Astrocyte (in vitro differentiated cells and primary cell): ENCODE measurements at regions not wholly inside any gene's neighbourhood (a gene's known extent, or its start where the extent isn't known, plus 50 kb on each side); places are given as distances from the start of the nearest gene placed in this dataset.

Source experiments
- DNase-seq: peaks from one replicate; pipeline ENCODE4 v3.0.0-alpha.2; 2010; ENCODE audit warnings: low read depth
- FAIRE-seq: peaks from 2 replicates; lab custom pipeline; 2011; peaks lifted over from hg19 to GRCh38; lab: Jason Lieb, UNC
- H2AFZ ChIP-seq: 2 replicates; pipeline ENCODE4 v1.6.0; 2012; ENCODE audit warnings: low read depth, low read length, inconsistent platforms
- H3K27ac ChIP-seq: 2 replicates; pipeline ENCODE4 v1.5.1; 2011; ENCODE audit warnings: low read depth, low read length, inconsistent platforms
- H3K27me3 ChIP-seq: 2 replicates; pipeline ENCODE4 v1.6.0; 2011; ENCODE audit warnings: low read length, inconsistent platforms; ENCODE audit not compliant: insufficient read depth
- H3K36me3 ChIP-seq: 2 replicates; pipeline ENCODE4 v1.5.1; 2011; ENCODE audit warnings: low read length, inconsistent platforms; ENCODE audit not compliant: insufficient read depth
- H3K4me1 ChIP-seq: 2 replicates; pipeline ENCODE4 v1.5.1; 2011; ENCODE audit warnings: low read length, inconsistent platforms; ENCODE audit not compliant: insufficient read depth
- H3K4me2 ChIP-seq: 2 replicates; pipeline ENCODE4 v1.6.0; 2012; ENCODE audit warnings: low read length, inconsistent platforms
- H3K4me3 ChIP-seq: 2 replicates; pipeline ENCODE4 v1.5.1; 2011; ENCODE audit warnings: low read depth, mild to moderate bottlenecking, low read length, inconsistent platforms; ENCODE audit not compliant: insufficient read depth
- H3K79me2 ChIP-seq: 2 replicates; pipeline ENCODE4 v1.6.0; 2012; ENCODE audit warnings: mild to moderate bottlenecking, low read length, inconsistent platforms; ENCODE audit not compliant: insufficient read depth
- H3K9ac ChIP-seq: 2 replicates; pipeline ENCODE4 v1.6.0; 2012; ENCODE audit warnings: mild to moderate bottlenecking, low read length, inconsistent platforms
- H3K9me3 ChIP-seq: 2 replicates; pipeline ENCODE4 v1.5.1; 2012; ENCODE audit warnings: low read depth, mild to moderate bottlenecking, low read length, inconsistent platforms; ENCODE audit not compliant: insufficient read depth
- H4K20me1 ChIP-seq: 2 replicates; pipeline ENCODE4 v1.6.0; 2012; ENCODE audit warnings: low read length, inconsistent platforms; ENCODE audit not compliant: insufficient read depth
- H3K27ac Mint-ChIP-seq: one replicate; pipeline ENCODE4 v1.8.0; 2021; ENCODE audit warnings: mild to moderate bottlenecking, mixed read lengths; ENCODE audit not compliant: unreplicated experiment
- H3K27me3 Mint-ChIP-seq: one replicate; pipeline ENCODE4 v1.8.0; 2021; ENCODE audit warnings: low read depth, mixed read lengths; ENCODE audit not compliant: unreplicated experiment
- H3K36me3 Mint-ChIP-seq: one replicate; pipeline ENCODE4 v1.8.0; 2021; ENCODE audit warnings: low read depth, mixed read lengths; ENCODE audit not compliant: unreplicated experiment
- H3K4me1 Mint-ChIP-seq: one replicate; pipeline ENCODE4 v1.8.0; 2021; ENCODE audit warnings: low read depth, mixed read lengths; ENCODE audit not compliant: unreplicated experiment
- H3K4me3 Mint-ChIP-seq: one replicate; pipeline ENCODE4 v1.8.0; 2021; ENCODE audit warnings: mild to moderate bottlenecking, moderate library complexity, mixed read lengths; ENCODE audit not compliant: unreplicated experiment
- H3K9me3 Mint-ChIP-seq: one replicate; pipeline ENCODE4 v1.8.0; 2021; ENCODE audit warnings: mild to moderate bottlenecking, mixed read lengths; ENCODE audit not compliant: unreplicated experiment
- CTCF ChIP-seq: IDR thresholded peaks from 2 replicates; pipeline ENCODE4 v1.5.1; 2011; ENCODE audit warnings: low read depth, mild to moderate bottlenecking, inconsistent platforms, low read length, moderate library complexity; ENCODE audit not compliant: insufficient read depth
- EZH2 ChIP-seq: IDR thresholded peaks from 2 replicates; pipeline ENCODE4 v1.6.1; 2012; ENCODE audit warnings: mild to moderate bottlenecking, low read length, inconsistent platforms; ENCODE audit not compliant: insufficient read depth

- DNase-seq (no peak), FAIRE-seq (no peak)
- Histone ChIP-seq H3K4me3 (no peak overlapping the region), H3K27ac (no peak overlapping the region), H3K9ac (no peak overlapping the region), H3K27me3 (peaks cover 2% of the 10 kb centered on the region), H3K9me3 (no peaks in the 10 kb centered on the region), H3K79me2 (no peaks in the 10 kb centered on the region), H3K4me1 (no peaks in the 10 kb centered on the region), H4K20me1 (no peaks in the 10 kb centered on the region), H3K4me2 (no peak overlapping the region), H2AFZ (no peak overlapping the region), H3K36me3 (no peaks in the 10 kb centered on the region)
- TF ChIP-seq CTCF (no peak), EZH2 (no peak)
- Mint-ChIP-seq H3K27me3 (no peaks in the 10 kb centered on the region), H3K9me3 (no peaks in the 10 kb centered on the region), H3K4me3 (no peak overlapping the region), H3K27ac (no peak overlapping the region), H3K4me1 (peaks cover 21% of the 10 kb centered on the region), H3K36me3 (no peaks in the 10 kb centered on the region)
These were observed 191.9 kb downstream of the URB2 start for GRCh38 chr1:229817936-229818335.

GRCh38 chr1:229819091-229819490 lies 193.0 kb downstream of the URB2 start:
- no peak for FAIRE-seq
- no peak overlapping the region for H3K4me3 ChIP-seq
- peaks cover 21% of the 10 kb centered on the region for H3K4me1 Mint-ChIP-seq

More at GRCh38 chr1:229819091-229819490, 193.0 kb downstream of the URB2 start:
- H3K27me3 ChIP-seq, result peaks cover 2% of the 10 kb centered on the region
- no peak overlapping the region for H3K27ac ChIP-seq
- no peak overlapping the region for H2AFZ ChIP-seq
- H3K36me3 ChIP-seq, result no peaks in the 10 kb centered on the region
- TF ChIP-seq CTCF, result no peak
- no peak for TF ChIP-seq EZH2
- no peak overlapping the region for H3K4me2 ChIP-seq
- no peaks in the 10 kb centered on the region for H3K4me1 ChIP-seq
- no peaks in the 10 kb centered on the region for H4K20me1 ChIP-seq
- Mint-ChIP-seq H3K27me3 (peaks cover 3% of the 10 kb centered on the region), H3K4me3 (no peak overlapping the region), H3K36me3 (no peaks in the 10 kb centered on the region), H3K27ac (no peak overlapping the region), H3K9me3 (no peaks in the 10 kb centered on the region)
- no peak for DNase-seq
- H3K9me3 ChIP-seq, result no peaks in the 10 kb centered on the region
- no peaks in the 10 kb centered on the region for H3K79me2 ChIP-seq
- H3K9ac ChIP-seq, result no peak overlapping the region
